ENCODE measurements at regions not wholly inside any gene's neighbourhood (a gene's known extent, or its start where the extent isn't known, plus 50 kb on each side); places are given as distances from the start of the nearest gene placed in this dataset.
"Not testable (repeated sequence)": the region's sequence is repeated elsewhere in the genome, so short reads cannot be mapped to it uniquely, and the experiment has no call there.

GRCh38 chr2:82355622-82356021 lies 2051.1 kb upstream of the LRRTM1 start:
- no peak for DNase-seq

GRCh38 chr2:82345910-82346309 lies 2041.4 kb upstream of the LRRTM1 start:
- DNase-seq = no peak

- DNase-seq = no peak
Observed at GRCh38 chr2:82344670-82345069, 2040.1 kb upstream of the LRRTM1 start.

GRCh38 chr2:82342356-82342755 lies 2037.8 kb upstream of the LRRTM1 start:
- DNase-seq = no peak

GRCh38 chr2:82340578-82341053 lies 2036.1 kb upstream of the LRRTM1 start:
- DNase-seq = no peak

- DNase-seq = no peak
Observed at GRCh38 chr2:82339805-82340204, 2035.3 kb upstream of the LRRTM1 start.

- no peak for DNase-seq
Observed at GRCh38 chr2:82333697-82334096, 2029.1 kb upstream of the LRRTM1 start.

GRCh38 chr2:82330155-82330554 lies 2025.6 kb upstream of the LRRTM1 start:
- DNase-seq = no peak

- not testable (repeated sequence) for DNase-seq
Observed at GRCh38 chr2:82326180-82326767, 2021.7 kb upstream of the LRRTM1 start.

- no peak for DNase-seq
Observed at GRCh38 chr2:82320296-82320695, 2015.7 kb upstream of the LRRTM1 start.

GRCh38 chr2:82317012-82317411 lies 2012.5 kb upstream of the LRRTM1 start:
- no peak for DNase-seq

GRCh38 chr2:82316586-82316985 lies 2012.0 kb upstream of the LRRTM1 start:
- DNase-seq = no peak

- no peak for DNase-seq
Observed at GRCh38 chr2:82314836-82315472, 2010.4 kb upstream of the LRRTM1 start.

- no peak for DNase-seq
Observed at GRCh38 chr2:82307511-82307910, 2003.0 kb upstream of the LRRTM1 start.

- DNase-seq = no peak
Observed at GRCh38 chr2:82301506-82301905, 1997.0 kb upstream of the LRRTM1 start.

- no peak for DNase-seq
Observed at GRCh38 chr2:82289446-82289845, 1984.9 kb upstream of the LRRTM1 start.

GRCh38 chr2:82283075-82283474 lies 1978.5 kb upstream of the LRRTM1 start:
- DNase-seq = no peak

- no peak for DNase-seq
Observed at GRCh38 chr2:82282111-82282882, 1977.7 kb upstream of the LRRTM1 start.

- no peak for DNase-seq
Observed at GRCh38 chr2:82279367-82279766, 1974.8 kb upstream of the LRRTM1 start.

- DNase-seq = no peak
Observed at GRCh38 chr2:82278416-82278815, 1973.9 kb upstream of the LRRTM1 start.

GRCh38 chr2:82275599-82275998 lies 1971.0 kb upstream of the LRRTM1 start:
- DNase-seq = no peak

- no peak for DNase-seq
Observed at GRCh38 chr2:82268446-82268845, 1963.9 kb upstream of the LRRTM1 start.

- no peak for DNase-seq
Observed at GRCh38 chr2:82260521-82260920, 1956.0 kb upstream of the LRRTM1 start.

- DNase-seq = no peak
Observed at GRCh38 chr2:82259551-82259950, 1955.0 kb upstream of the LRRTM1 start.
